Activated B cell treated with CpG ODN at 0.5 μM for 24 hours (primary cell): ENCODE measurements at regions not wholly inside any gene's neighbourhood (a gene's known extent, or its start where the extent isn't known, plus 50 kb on each side); places are given as distances from the start of the nearest gene placed in this dataset.

Experiments used
- ATAC-seq: fragments of 200-7000 bp; cut with Tn5 transposase; one replicate; pipeline ENCODE4 v1.10.0; 2021; ENCODE audit warnings: low read depth, mild to moderate bottlenecking, moderate library complexity
- CTCF ChIA-PET: fragments of 350-600 bp; sonication (Branson Sonifier 250); formaldehyde crosslinking; loops from one replicate; lab custom pipeline; 2021; ENCODE audit warnings: antibody characterized with exemption; lab: Charles Lee
- POLR2A ChIA-PET: fragments of 350-600 bp; sonication (Branson Sonifier 250); formaldehyde crosslinking; loops from one replicate; lab custom pipeline; 2021; ENCODE audit warnings: antibody characterized with exemption; lab: Charles Lee
- DNase-seq: peaks from one replicate; pipeline ENCODE4 v3.0.0; 2022
- H3K27ac Mint-ChIP-seq: one replicate; pipeline ENCODE4 v1.8.0; 2020; ENCODE audit warnings: mixed read lengths
- H3K27me3 Mint-ChIP-seq: one replicate; pipeline ENCODE4 v1.8.0; 2021; ENCODE audit warnings: mixed read lengths
- H3K36me3 Mint-ChIP-seq: one replicate; pipeline ENCODE4 v1.8.0; 2021; ENCODE audit warnings: low read depth, mixed read lengths
- H3K4me1 Mint-ChIP-seq: one replicate; pipeline ENCODE4 v1.8.0; 2021; ENCODE audit warnings: mixed read lengths
- H3K4me3 Mint-ChIP-seq: one replicate; pipeline ENCODE4 v1.8.0; 2020; ENCODE audit warnings: mild to moderate bottlenecking, mixed read lengths
- H3K9me3 Mint-ChIP-seq: one replicate; pipeline ENCODE4 v1.8.0; 2020; ENCODE audit warnings: mixed read lengths
- intact Hi-C: fragments of 100-400 bp; cut with micrococcal nuclease; formaldehyde crosslinking; loops from one replicate; pipeline ENCODE4 v1.15.1; 2024
- TF ChIP-seq, protein P1 (sequence below): fragments of 200-600 bp; IDR thresholded peaks from one replicate; pipeline ENCODE4 v1.8.0; 2022; ENCODE audit warnings: antibody characterized with exemption, mild to moderate bottlenecking

DNA sequence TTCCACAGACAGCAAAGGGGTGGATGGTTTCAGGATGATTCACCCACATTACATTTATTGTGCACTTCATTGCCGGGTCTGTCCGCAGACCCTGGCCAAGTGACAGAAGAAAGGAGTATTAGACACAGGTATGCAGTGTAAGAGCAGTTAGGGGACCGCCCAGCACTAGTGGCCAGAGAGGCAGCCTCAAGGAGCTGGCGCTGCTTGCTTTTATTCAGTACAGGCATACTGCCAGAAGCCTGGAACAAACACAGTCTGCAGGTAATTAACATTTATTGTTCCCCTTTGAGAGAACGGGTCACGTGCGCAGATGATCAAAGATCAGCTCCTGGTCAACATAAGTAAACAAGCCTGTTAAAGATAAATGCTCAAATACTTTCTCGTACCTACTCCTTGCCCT is 1639.0 kb upstream of the IGFBP7 start:
- intact Hi-C loops, result no loop called here
- DNase-seq (no peak), ATAC-seq (no peak)
- H3K9me3 Mint-ChIP-seq, result no peaks in the 10 kb centered on the region
- H3K27me3 Mint-ChIP-seq, result no peaks in the 10 kb centered on the region
- CTCF ChIA-PET, result no interaction called here
- POLR2A ChIA-PET, result no interaction called here
- no peak overlapping the region for H3K27ac Mint-ChIP-seq
- no peaks in the 10 kb centered on the region for H3K4me1 Mint-ChIP-seq
- H3K36me3 Mint-ChIP-seq, result no peaks in the 10 kb centered on the region
- TF ChIP-seq, protein P1, sequence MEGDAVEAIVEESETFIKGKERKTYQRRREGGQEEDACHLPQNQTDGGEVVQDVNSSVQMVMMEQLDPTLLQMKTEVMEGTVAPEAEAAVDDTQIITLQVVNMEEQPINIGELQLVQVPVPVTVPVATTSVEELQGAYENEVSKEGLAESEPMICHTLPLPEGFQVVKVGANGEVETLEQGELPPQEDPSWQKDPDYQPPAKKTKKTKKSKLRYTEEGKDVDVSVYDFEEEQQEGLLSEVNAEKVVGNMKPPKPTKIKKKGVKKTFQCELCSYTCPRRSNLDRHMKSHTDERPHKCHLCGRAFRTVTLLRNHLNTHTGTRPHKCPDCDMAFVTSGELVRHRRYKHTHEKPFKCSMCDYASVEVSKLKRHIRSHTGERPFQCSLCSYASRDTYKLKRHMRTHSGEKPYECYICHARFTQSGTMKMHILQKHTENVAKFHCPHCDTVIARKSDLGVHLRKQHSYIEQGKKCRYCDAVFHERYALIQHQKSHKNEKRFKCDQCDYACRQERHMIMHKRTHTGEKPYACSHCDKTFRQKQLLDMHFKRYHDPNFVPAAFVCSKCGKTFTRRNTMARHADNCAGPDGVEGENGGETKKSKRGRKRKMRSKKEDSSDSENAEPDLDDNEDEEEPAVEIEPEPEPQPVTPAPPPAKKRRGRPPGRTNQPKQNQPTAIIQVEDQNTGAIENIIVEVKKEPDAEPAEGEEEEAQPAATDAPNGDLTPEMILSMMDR, result no peak
- no peak overlapping the region for H3K4me3 Mint-ChIP-seq

DNA sequence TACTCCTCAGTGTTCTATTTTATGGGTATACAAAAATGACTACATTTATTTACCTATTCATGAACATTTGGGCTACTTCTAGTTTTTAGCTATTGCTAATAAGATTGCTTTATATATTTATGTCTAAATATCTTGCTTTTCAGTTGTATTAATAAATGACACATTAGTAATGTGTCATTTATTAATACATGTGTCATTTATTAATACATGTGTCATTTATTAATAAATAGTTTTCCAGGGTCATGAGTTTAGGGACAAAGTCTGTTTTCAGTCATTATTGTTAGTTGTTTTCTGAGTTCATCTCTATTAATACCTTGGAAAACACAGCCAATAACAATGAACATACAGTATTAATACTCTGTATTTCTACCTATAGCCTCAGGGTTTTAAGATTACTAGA is 1630.7 kb upstream of the IGFBP7 start:
- no peak for DNase-seq
- ChIA-PET CTCF (no interaction called here), POLR2A (no interaction called here)
- TF ChIP-seq, protein P1, result no peak
- intact Hi-C loops, result no loop called here
- peaks cover 7% of the 10 kb centered on the region for H3K9me3 Mint-ChIP-seq
- no peak overlapping the region for H3K4me3 Mint-ChIP-seq
- no peaks in the 10 kb centered on the region for H3K4me1 Mint-ChIP-seq
- no peaks in the 10 kb centered on the region for H3K36me3 Mint-ChIP-seq
- H3K27ac Mint-ChIP-seq, result no peak overlapping the region
- ATAC-seq, result no peak
- H3K27me3 Mint-ChIP-seq, result no peaks in the 10 kb centered on the region

DNA sequence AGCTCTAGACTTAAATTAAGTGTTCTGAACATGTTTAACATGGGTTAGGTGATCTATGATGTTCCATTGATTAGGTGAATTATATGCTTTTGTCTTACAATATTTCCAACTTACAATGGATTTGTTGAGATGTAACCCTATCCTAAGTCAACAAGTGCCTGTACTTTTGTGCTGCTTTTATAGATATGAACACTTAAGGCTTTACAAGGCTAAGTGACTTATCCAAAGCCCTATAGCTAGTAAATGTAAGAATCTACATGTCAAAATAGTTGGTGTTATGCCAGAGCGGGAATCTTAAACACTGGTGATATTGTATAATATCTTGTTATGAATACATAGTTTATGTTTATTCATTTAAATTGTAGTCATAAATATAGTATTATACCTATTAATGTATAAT is 1629.1 kb upstream of the IGFBP7 start:
- ATAC-seq (no peak), DNase-seq (no peak)
- intact Hi-C loops, result no loop called here
- TF ChIP-seq, protein P1, result no peak
- ChIA-PET CTCF (no interaction called here), POLR2A (no interaction called here)
- no peak overlapping the region for H3K27ac Mint-ChIP-seq
- peaks cover 7% of the 10 kb centered on the region for H3K9me3 Mint-ChIP-seq
- H3K4me1 Mint-ChIP-seq, result no peaks in the 10 kb centered on the region
- H3K4me3 Mint-ChIP-seq, result no peak overlapping the region
- H3K27me3 Mint-ChIP-seq, result no peaks in the 10 kb centered on the region
- no peaks in the 10 kb centered on the region for H3K36me3 Mint-ChIP-seq

DNA sequence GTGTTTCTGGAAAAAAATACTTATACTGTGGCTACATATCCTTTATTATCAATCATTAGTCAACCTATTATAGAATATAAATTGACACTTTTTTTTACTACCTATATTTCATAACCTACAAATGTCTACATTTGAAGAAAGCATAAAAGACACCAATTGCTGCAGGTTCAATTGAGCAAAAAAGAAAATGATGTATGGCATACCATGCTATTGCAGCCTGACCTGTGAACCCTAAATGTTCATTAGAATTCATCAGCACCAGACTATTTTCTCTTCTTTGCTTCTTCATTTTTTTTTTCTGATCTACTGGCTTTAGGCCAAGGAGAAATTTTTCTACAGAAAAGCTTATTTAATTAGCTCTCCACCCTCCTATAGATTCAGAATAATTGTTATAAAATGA is 1628.2 kb upstream of the IGFBP7 start:
- no peak overlapping the region for H3K4me3 Mint-ChIP-seq
- ATAC-seq (no peak), DNase-seq (no peak)
- no peaks in the 10 kb centered on the region for H3K36me3 Mint-ChIP-seq
- ChIA-PET CTCF (no interaction called here), POLR2A (no interaction called here)
- H3K9me3 Mint-ChIP-seq, result peaks cover 5% of the 10 kb centered on the region
- no peak overlapping the region for H3K27ac Mint-ChIP-seq
- no peaks in the 10 kb centered on the region for H3K4me1 Mint-ChIP-seq
- TF ChIP-seq, protein P1, result no peak
- no peaks in the 10 kb centered on the region for H3K27me3 Mint-ChIP-seq
- intact Hi-C loops, result no loop called here

DNA sequence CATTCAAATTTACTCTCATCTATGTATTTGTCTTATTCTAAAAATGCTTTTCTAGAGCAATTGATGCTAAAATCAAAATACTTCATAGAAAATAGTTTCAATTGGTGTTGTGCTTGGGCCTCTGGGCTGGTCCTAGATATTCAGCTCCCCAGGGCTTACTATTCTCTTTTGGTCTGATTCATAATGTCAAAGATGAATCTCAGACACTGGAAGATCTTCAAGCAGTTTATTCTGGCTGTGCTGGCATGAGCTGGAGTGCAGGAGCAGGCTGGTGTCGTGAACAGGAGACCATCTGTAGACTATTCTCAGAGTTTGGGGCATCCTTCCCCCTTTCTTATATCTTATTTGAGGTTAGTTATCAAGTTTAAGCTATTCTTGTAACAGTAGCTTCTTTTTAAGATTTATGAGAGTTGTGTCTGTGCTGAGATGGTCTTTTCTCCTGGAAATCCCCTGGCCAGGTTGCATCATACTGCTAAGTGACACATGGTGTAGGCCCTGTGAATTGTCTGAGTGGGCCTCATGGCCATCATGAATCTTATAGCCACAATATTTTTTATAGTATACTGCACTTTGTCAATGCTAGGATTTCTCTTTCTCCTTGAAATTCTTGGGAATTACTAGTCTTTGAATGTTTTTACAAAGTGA is 1624.0 kb upstream of the IGFBP7 start:
- H3K4me1 Mint-ChIP-seq, result no peaks in the 10 kb centered on the region
- H3K4me3 Mint-ChIP-seq, result no peak overlapping the region
- CTCF ChIA-PET, result no interaction called here
- POLR2A ChIA-PET, result no interaction called here
- DNase-seq (no peak), ATAC-seq (no peak)
- no peaks in the 10 kb centered on the region for H3K9me3 Mint-ChIP-seq
- intact Hi-C loops, result no loop called here
- H3K27me3 Mint-ChIP-seq, result no peaks in the 10 kb centered on the region
- TF ChIP-seq, protein P1, result no peak
- H3K36me3 Mint-ChIP-seq, result no peaks in the 10 kb centered on the region
- no peak overlapping the region for H3K27ac Mint-ChIP-seq
